HL-60/S4 (cell line): ENCODE measurements at regions not wholly inside any gene's neighbourhood (a gene's known extent, or its start where the extent isn't known, plus 50 kb on each side); places are given as distances from the start of the nearest gene placed in this dataset.

ENCODE experiments used
- in situ Hi-C: fragments of 300-500 bp; cut with MboI; formaldehyde crosslinking; loops from 2 replicates; pipeline ENCODE4 v1.14.3; 2022; ENCODE audit warnings: low sequenced_read_pairs

GRCh38 chr5:68447136-68447929, 231.8 kb downstream of the PIK3R1 start:
- in situ Hi-C loops, result no loop called here

- in situ Hi-C loops, result no loop called here
Observed at GRCh38 chr5:68449380-68449779, 233.8 kb downstream of the PIK3R1 start.

GRCh38 chr5:68450245-68450852, 234.8 kb downstream of the PIK3R1 start:
- in situ Hi-C loops, result loop anchor here (25.0 kb wide), 1 partner anchor 163 kb away; no protein-coding TSS in a partner anchor

- in situ Hi-C loops, result loop anchor here (25.0 kb wide), 1 partner anchor 165 kb away; no protein-coding TSS in a partner anchor
Observed at GRCh38 chr5:68452286-68452685, 236.7 kb downstream of the PIK3R1 start.

GRCh38 chr5:68454172-68454571, 238.6 kb downstream of the PIK3R1 start:
- in situ Hi-C loops, result loop anchor here (25.0 kb wide), 1 partner anchor 167 kb away; no protein-coding TSS in a partner anchor

DNA sequence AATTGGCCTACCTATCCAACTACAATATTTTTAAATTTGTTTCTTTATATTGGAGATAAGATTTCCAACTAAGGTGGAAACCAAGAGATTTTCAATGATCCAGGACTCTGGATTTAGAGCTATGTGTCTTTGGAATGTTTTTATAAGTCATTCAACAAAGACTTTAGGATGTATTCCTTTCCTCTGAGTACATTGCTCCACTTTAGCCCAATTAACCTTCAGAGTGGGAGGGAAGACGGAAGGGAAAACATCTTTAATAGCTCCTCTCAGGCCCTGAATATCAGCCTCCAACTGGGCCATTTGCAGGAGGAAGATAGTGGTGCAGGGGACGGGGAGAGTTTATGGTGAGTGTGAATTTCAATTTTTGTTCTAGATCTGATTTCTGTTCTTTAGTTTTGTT, 239.2 kb downstream of the PIK3R1 start:
- in situ Hi-C loops, result loop anchor here (25.0 kb wide), 1 partner anchor 167 kb away; no protein-coding TSS in a partner anchor

DNA sequence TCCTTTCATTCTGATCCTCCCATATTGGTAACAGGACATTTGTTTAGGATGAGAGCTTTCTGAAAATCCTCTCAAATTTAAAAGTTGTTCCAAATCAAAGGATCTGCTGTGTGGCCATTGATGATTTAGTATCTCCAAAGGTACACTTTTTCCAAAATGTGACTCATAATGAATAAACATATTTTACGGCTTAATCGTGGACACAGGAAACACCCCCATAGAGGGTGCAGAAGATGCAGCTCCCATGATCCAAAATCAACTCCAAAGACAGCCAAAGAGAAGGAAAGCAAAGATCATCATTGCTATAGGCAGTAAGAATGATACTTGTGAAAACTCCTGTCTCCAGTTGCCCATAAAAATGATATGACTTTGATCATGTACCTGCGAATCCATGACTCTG, 239.7 kb downstream of the PIK3R1 start:
- in situ Hi-C loops, result loop anchor here (25.0 kb wide), 1 partner anchor 168 kb away; no protein-coding TSS in a partner anchor

DNA sequence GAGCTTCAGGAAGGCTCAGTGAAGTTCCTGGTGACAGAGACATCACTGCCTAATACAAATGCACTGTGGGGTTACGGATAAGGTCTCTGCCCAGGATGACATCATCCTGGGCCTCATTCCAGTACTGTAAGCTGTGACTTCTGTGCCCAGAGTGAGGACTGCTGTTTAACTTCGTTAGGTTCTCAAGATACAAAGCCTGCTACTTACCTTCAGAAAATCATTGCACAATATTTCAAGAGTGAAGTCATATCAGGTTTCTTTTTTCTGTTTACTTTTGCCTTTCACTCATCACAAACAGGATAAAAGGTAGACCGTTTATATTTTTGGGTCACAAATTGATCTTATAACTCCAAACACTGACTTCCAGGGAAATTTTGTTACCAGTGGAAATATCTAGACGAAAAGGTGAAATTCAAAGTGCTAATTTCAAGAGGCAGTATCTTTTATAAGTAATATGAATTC, 241.2 kb downstream of the PIK3R1 start:
- in situ Hi-C loops, result loop anchor here (25.0 kb wide), 1 partner anchor 169 kb away; no protein-coding TSS in a partner anchor

- in situ Hi-C loops, result loop anchor here (25.0 kb wide), 1 partner anchor 170 kb away; no protein-coding TSS in a partner anchor
Observed at GRCh38 chr5:68457285-68457684, 241.7 kb downstream of the PIK3R1 start.

DNA sequence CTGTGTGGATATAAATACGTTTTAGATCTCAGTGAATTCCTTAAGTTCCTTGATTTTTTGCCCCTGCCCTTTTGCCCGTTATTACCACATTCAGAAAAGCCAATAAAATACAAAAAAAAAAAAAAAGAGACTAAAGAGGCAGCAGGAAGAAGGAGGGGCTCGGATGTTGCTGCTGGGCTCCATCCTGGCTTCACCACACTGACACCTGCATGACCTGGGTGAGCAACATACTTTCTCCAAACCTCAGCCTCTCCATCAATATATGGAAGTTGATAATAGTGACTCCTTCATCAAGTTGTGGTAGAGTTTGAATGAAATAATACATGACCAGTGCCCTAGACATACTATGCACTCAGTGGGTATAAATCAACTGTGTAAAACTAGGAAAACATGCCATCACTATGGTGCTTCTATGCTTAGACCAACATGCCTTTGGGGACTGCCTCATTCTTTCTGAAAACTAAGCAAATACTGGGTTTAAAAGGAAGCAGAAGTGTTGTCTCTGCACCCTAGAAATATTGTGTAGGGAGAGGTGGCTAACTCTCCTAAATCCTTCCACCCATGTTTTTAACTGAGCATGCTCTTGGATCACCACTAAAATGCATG, 243.0 kb downstream of the PIK3R1 start:
- in situ Hi-C loops, result loop anchor here (25.0 kb wide), 1 partner anchor 171 kb away; no protein-coding TSS in a partner anchor

DNA sequence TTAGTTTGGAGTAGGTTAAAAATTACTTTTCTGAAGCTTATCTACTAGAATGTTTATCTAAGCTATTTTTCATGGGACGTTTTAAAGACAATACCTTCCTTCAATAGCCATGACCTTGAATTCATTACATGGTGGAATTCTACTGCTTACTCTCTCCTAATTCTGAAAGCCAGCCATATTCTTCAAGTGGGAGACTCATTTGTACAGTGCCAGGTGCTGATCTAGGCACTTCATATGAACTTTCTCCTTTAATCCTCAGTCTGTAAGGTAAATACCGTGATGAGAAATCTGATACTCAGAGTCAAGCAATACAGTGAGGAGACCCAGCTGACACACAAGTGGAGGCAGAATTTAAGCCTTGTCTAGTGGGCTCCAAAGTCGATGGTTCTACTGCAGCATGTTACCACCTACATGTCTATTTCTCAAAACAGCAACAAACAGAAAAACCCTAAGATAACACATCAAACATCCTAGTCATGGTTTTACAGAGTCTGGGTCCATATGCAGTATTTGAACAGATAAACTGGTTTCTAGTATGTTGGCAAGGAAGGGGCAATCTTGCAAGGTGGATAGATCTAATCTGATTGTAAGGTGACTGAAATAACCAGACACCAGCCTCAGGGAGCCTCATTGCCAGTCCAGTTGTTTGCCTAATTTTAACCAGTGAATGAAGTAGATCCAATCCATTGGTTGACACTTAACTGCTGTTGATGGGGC, 243.7 kb downstream of the PIK3R1 start:
- in situ Hi-C loops, result loop anchor here (25.0 kb wide), 1 partner anchor 172 kb away; no protein-coding TSS in a partner anchor

GRCh38 chr5:68459810-68460139, 244.2 kb downstream of the PIK3R1 start:
- in situ Hi-C loops, result loop anchor here (25.0 kb wide), 1 partner anchor 172 kb away; no protein-coding TSS in a partner anchor

DNA sequence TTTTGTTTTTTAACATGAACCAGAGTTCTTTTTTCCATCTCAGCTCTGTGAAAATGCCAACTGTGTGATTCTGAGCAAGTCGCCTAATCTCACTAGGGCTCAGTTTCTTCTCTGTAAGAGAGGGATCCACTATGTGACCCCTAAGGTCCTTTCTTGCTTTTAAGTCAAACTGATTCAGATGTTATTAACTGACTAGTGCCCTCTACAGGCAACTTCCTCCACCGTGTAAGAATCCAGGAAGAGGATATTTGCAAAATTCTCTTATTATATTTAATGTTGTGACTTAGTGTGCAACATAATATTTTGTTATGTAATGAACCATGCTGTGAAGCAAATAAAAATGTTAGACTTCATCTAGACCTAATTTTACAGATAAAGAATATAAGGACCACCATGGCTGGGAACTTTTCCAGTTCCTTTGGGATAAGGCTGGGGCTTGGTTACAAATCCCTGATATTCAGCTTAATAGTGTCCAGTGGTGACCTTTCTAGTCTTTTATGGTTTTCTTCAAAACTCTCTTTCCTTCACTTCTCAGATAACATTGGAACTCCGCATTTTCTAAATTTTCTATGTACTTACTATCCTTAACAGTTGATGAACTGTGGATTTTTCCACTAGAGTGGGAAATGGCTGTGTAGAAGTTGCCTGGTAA, 244.7 kb downstream of the PIK3R1 start:
- in situ Hi-C loops, result loop anchor here (25.0 kb wide), 1 partner anchor 173 kb away; no protein-coding TSS in a partner anchor

- in situ Hi-C loops, result loop anchor here (25.0 kb wide), 1 partner anchor 176 kb away; no protein-coding TSS in a partner anchor
Observed at GRCh38 chr5:68463606-68464005, 248.1 kb downstream of the PIK3R1 start.

DNA sequence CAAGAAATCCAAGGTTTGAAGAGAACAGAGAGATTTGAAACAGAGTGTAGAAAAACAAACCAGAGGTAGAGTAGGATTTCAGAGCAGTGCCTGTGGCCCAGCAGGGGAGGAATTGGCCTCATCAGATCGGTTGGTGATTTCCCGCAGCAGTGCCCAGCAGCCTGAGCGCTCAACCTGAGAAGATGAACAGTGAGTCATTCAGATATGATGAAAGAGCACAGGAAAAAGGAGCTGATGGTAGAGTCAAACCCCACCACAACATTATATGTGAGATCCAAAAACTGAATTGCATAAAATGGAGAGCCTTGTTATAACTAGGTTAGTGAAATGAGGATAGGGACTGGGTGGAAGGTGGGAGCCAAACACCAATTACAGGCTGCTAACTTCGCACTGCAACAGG, 248.9 kb downstream of the PIK3R1 start:
- in situ Hi-C loops, result loop anchor here (25.0 kb wide), 1 partner anchor 177 kb away; no protein-coding TSS in a partner anchor

DNA sequence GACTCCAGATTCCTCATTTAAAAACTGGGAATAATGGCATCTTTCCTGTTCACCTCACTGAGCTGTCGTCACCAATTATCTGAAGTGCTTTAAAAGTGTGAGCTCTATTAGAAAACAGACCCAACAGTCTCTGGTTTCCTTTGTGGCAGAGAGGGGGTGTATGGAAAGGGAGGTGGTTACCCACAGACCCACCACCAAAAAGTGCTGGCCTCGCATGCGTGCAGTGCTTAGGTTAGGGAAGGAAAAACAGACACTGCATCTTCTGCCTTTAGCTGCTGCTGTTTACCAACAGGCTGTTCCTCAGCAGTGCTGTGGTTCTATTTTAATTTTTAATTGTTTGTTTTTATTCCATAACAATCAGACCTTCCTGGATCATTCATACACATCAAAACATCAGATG, 249.6 kb downstream of the PIK3R1 start:
- in situ Hi-C loops, result loop anchor here (25.0 kb wide), 1 partner anchor 178 kb away; no protein-coding TSS in a partner anchor

GRCh38 chr5:68465934-68466551, 250.5 kb downstream of the PIK3R1 start:
- in situ Hi-C loops, result loop anchor here (25.0 kb wide), 1 partner anchor 179 kb away; no protein-coding TSS in a partner anchor

- in situ Hi-C loops, result loop anchor here (25.0 kb wide), 1 partner anchor 180 kb away; no protein-coding TSS in a partner anchor
Observed at GRCh38 chr5:68467208-68467607, 251.7 kb downstream of the PIK3R1 start.

GRCh38 chr5:68467794-68468193, 252.2 kb downstream of the PIK3R1 start:
- in situ Hi-C loops, result loop anchor here (25.0 kb wide), 1 partner anchor 180 kb away; no protein-coding TSS in a partner anchor
